H9 (cell line): ENCODE measurements at regions not wholly inside any gene's neighbourhood (a gene's known extent, or its start where the extent isn't known, plus 50 kb on each side); places are given as distances from the start of the nearest gene placed in this dataset.

Experiments used
- DNase-seq: peaks from one replicate; pipeline ENCODE4 v3.0.0-alpha.2; 2017
- H2AFZ ChIP-seq: one replicate; pipeline ENCODE4 v1.6.1; 2013; ENCODE audit warnings: mild to moderate bottlenecking, low read length, control low read depth, moderate library complexity
- H2AK5ac ChIP-seq: 2 replicates; pipeline ENCODE4 v1.6.1; 2013; ENCODE audit warnings: low read length, control low read depth, mixed read lengths; ENCODE audit not compliant: insufficient read length
- H2BK120ac ChIP-seq: one replicate; pipeline ENCODE4 v1.6.1; 2013; ENCODE audit warnings: low read depth, mild to moderate bottlenecking, low read length, control low read depth, inconsistent platforms; ENCODE audit not compliant: poor library complexity, severe bottlenecking
- H2BK12ac ChIP-seq: 2 replicates; pipeline ENCODE4 v1.6.1; 2013; ENCODE audit warnings: low read length, control low read depth, mixed read lengths, low read depth; ENCODE audit not compliant: insufficient read length
- H2BK15ac ChIP-seq: 2 replicates; pipeline ENCODE4 v1.6.1; 2013; ENCODE audit warnings: low read depth, low read length, control low read depth
- H2BK20ac ChIP-seq: one replicate; pipeline ENCODE4 v1.6.1; 2013; ENCODE audit warnings: low read depth, mild to moderate bottlenecking, low read length, control low read depth, inconsistent platforms; ENCODE audit not compliant: poor library complexity, severe bottlenecking
- H2BK5ac ChIP-seq: 2 replicates; pipeline ENCODE4 v1.6.1; 2013; ENCODE audit warnings: low read length, control low read depth, mixed read lengths; ENCODE audit not compliant: insufficient read length
- H3K14ac ChIP-seq: 2 replicates; pipeline ENCODE4 v1.6.1; 2013; ENCODE audit warnings: low read length, control low read depth; ENCODE audit not compliant: insufficient read depth
- H3K18ac ChIP-seq: 2 replicates; pipeline ENCODE4 v1.6.1; 2013; ENCODE audit warnings: low read depth, mild to moderate bottlenecking, mixed read lengths, low read length, control low read depth; ENCODE audit not compliant: insufficient read length
- H3K23ac ChIP-seq: 2 replicates; pipeline ENCODE4 v1.6.1; 2013; ENCODE audit warnings: low read length, control low read depth, mixed read lengths, low read depth; ENCODE audit not compliant: insufficient read length
- H3K23me2 ChIP-seq: 2 replicates; pipeline ENCODE4 v1.6.1; 2013; ENCODE audit warnings: low read depth, mild to moderate bottlenecking, mixed read lengths, low read length, control low read depth; ENCODE audit not compliant: insufficient read length, poor library complexity, severe bottlenecking
- H3K27ac ChIP-seq: 2 replicates; pipeline ENCODE4 v1.5.1; 2013; ENCODE audit warnings: low read length, control low read depth, mixed read lengths, low read depth; ENCODE audit not compliant: insufficient read length
- H3K27me3 ChIP-seq: 2 replicates; pipeline ENCODE4 v1.6.1; 2013; ENCODE audit warnings: low read length, control low read depth, inconsistent platforms; ENCODE audit not compliant: insufficient read depth
- H3K4ac ChIP-seq: 2 replicates; pipeline ENCODE4 v1.6.1; 2013; ENCODE audit warnings: low read depth, mild to moderate bottlenecking, control low read depth, inconsistent platforms, low read length, moderate library complexity
- H3K4me1 ChIP-seq: 2 replicates; pipeline ENCODE4 v1.6.1; 2013; ENCODE audit warnings: low read length, control low read depth, inconsistent platforms; ENCODE audit not compliant: insufficient read depth
- H3K4me2 ChIP-seq: 2 replicates; pipeline ENCODE4 v1.6.1; 2013; ENCODE audit warnings: low read length, control low read depth, mixed read lengths; ENCODE audit not compliant: insufficient read length, insufficient read depth
- H3K56ac ChIP-seq: 2 replicates; pipeline ENCODE4 v1.6.1; 2013; ENCODE audit warnings: low read depth, mild to moderate bottlenecking, mixed read lengths, low read length, control low read depth; ENCODE audit not compliant: insufficient read length
- H3K79me1 ChIP-seq: 2 replicates; pipeline ENCODE4 v1.6.1; 2013; ENCODE audit warnings: low read depth, mild to moderate bottlenecking, moderate library complexity, low read length, control low read depth, inconsistent platforms; ENCODE audit not compliant: insufficient read depth, poor library complexity, severe bottlenecking
- H3K79me2 ChIP-seq: 2 replicates; pipeline ENCODE4 v1.6.1; 2013; ENCODE audit warnings: low read length, control low read depth, inconsistent platforms; ENCODE audit not compliant: insufficient read depth
- H3K9ac ChIP-seq: 2 replicates; pipeline ENCODE4 v1.6.1; 2013; ENCODE audit warnings: low read length, control low read depth, mixed read lengths; ENCODE audit not compliant: insufficient read length; ENCODE audit errors: extremely low read depth
- H3K9me3 ChIP-seq: one replicate; pipeline ENCODE4 v1.6.1; 2013; ENCODE audit warnings: low read depth, low read length, inconsistent platforms; ENCODE audit not compliant: control insufficient read depth
- H3T11ph ChIP-seq: one replicate; pipeline ENCODE4 v1.6.1; 2013; ENCODE audit warnings: mild to moderate bottlenecking, low read length, control low read depth, inconsistent platforms
- H4K20me1 ChIP-seq: one replicate; pipeline ENCODE4 v1.6.1; 2013; ENCODE audit not compliant: control insufficient read depth, insufficient read length, insufficient read depth
- H4K5ac ChIP-seq: 2 replicates; pipeline ENCODE4 v1.6.1; 2013; ENCODE audit warnings: low read depth, mild to moderate bottlenecking, mixed read lengths, low read length, control low read depth; ENCODE audit not compliant: insufficient read length
- H4K8ac ChIP-seq: replicated peaks from 2 replicates; pipeline ENCODE4 v1.6.1; 2013; ENCODE audit warnings: low read length, control low read depth, mixed read lengths, low read depth; ENCODE audit not compliant: insufficient read length
- H4K91ac ChIP-seq: 2 replicates; pipeline ENCODE4 v1.6.1; 2013; ENCODE audit warnings: low read depth, mild to moderate bottlenecking, moderate library complexity, mixed read lengths, low read length, control low read depth; ENCODE audit not compliant: insufficient read length
- H3K27ac Mint-ChIP-seq, 3 experiments: 2 replicates in 2 of 3; 3 replicates in 1 of 3; pipeline ENCODE4 v1.8.0; 2020 to 2021; ENCODE audit warnings: mixed read lengths in 3 of 3, mild to moderate bottlenecking in 1 of 3, moderate library complexity in 1 of 3
- H3K27me3 Mint-ChIP-seq: 2 replicates; pipeline ENCODE4 v1.8.0; 2021; ENCODE audit warnings: low read depth, mild to moderate bottlenecking, moderate library complexity, mixed read lengths
- H3K36me3 Mint-ChIP-seq, 3 experiments: 2 replicates in 2 of 3; 3 replicates in 1 of 3; pipeline ENCODE4 v1.8.0; 2020 to 2021; ENCODE audit warnings: low read depth in 3 of 3, mixed read lengths in 3 of 3; ENCODE audit not compliant: insufficient read depth in 1 of 3
- H3K4me1 Mint-ChIP-seq, 2 experiments: 2 replicates each; pipeline ENCODE4 v1.8.0; 2020; ENCODE audit warnings: mixed read lengths in 2 of 2
- H3K4me3 Mint-ChIP-seq, 2 experiments: 2 replicates in 1 of 2; 3 replicates in 1 of 2; pipeline ENCODE4 v1.8.0; 2020 to 2021; ENCODE audit warnings: mild to moderate bottlenecking in 2 of 2, mixed read lengths in 2 of 2, moderate library complexity in 1 of 2
- H3K9me3 Mint-ChIP-seq, 2 experiments: 2 replicates in 1 of 2; 3 replicates in 1 of 2; pipeline ENCODE4 v1.8.0; 2020; ENCODE audit warnings: mild to moderate bottlenecking in 2 of 2, mixed read lengths in 2 of 2, moderate library complexity in 1 of 2
- WGBS: extraction: QIAGEN DNeasy Blood & Tissue Kit; methylation state at CpG from one replicate; pipeline ENCODE4 v1.1.7; 2013; ENCODE audit warnings: missing lambda C conversion rate, low lambda C conversion rate, mixed read lengths; ENCODE audit not compliant: insufficient read length; ENCODE audit errors: extremely low coverage; 5-methylcytosine and 5-hydroxymethylcytosine counted together
- TF ChIP-seq, protein P1 (sequence below): fragments of 200-600 bp; sonication (generic); conservative IDR thresholded peaks from 3 replicates; pipeline ENCODE4 v1.8.0; 2021; ENCODE audit warnings: antibody characterized with exemption, mild to moderate bottlenecking

DNA sequence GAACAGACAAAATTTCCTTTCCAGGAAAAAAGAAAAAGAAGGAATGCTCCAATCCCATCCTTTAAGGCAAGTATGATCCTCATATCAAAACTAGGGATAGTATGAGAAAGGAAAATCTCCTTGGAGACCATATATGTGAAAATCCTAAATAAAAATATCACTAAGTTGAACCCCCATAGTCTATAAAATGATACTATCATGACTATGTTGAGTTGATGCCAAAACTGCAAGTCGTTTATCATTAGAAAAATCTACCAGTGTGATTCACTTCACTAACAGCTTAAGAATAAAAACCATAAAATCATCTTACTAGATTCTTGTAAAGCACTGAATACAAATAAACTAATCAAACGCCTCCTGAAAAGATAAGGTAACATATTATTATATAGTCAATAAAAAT, 76.6 kb upstream of the STXBP5 start:
- Histone ChIP-seq H2AK5ac (no peak overlapping the region), H3K4ac (no peak overlapping the region), H2BK15ac (no peak overlapping the region), H2BK12ac (no peak overlapping the region), H3K27me3 (no peaks in the 10 kb centered on the region), H2BK20ac (no peak overlapping the region), H4K8ac (no peak overlapping the region), H3K79me1 (no peaks in the 10 kb centered on the region), H4K5ac (no peak overlapping the region), H3K79me2 (no peaks in the 10 kb centered on the region), H3K14ac (no peak overlapping the region), H2BK5ac (no peak overlapping the region), H3K18ac (no peak overlapping the region), H3K4me1 (no peaks in the 10 kb centered on the region), H2BK120ac (no peak overlapping the region), H3K23ac (no peak overlapping the region), H3K56ac (no peak overlapping the region), H2AFZ (no peak overlapping the region), H4K20me1 (no peaks in the 10 kb centered on the region), H3K9me3 (no peaks in the 10 kb centered on the region), H3K9ac (no peak overlapping the region), H3K4me2 (no peak overlapping the region), H3K27ac (no peak overlapping the region), H4K91ac (no peak overlapping the region), H3T11ph (no peak overlapping the region), H3K23me2 (no peaks in the 10 kb centered on the region)
- no peak overlapping the region for H3K4me3 Mint-ChIP-seq
- H3K27ac Mint-ChIP-seq = no peak overlapping the region; a peak in 1 of 7 replicates
- H3K36me3 Mint-ChIP-seq = no peaks in the 10 kb centered on the region
- H3K27me3 Mint-ChIP-seq = no peaks in the 10 kb centered on the region
- no peak for DNase-seq
- TF ChIP-seq, protein P1, sequence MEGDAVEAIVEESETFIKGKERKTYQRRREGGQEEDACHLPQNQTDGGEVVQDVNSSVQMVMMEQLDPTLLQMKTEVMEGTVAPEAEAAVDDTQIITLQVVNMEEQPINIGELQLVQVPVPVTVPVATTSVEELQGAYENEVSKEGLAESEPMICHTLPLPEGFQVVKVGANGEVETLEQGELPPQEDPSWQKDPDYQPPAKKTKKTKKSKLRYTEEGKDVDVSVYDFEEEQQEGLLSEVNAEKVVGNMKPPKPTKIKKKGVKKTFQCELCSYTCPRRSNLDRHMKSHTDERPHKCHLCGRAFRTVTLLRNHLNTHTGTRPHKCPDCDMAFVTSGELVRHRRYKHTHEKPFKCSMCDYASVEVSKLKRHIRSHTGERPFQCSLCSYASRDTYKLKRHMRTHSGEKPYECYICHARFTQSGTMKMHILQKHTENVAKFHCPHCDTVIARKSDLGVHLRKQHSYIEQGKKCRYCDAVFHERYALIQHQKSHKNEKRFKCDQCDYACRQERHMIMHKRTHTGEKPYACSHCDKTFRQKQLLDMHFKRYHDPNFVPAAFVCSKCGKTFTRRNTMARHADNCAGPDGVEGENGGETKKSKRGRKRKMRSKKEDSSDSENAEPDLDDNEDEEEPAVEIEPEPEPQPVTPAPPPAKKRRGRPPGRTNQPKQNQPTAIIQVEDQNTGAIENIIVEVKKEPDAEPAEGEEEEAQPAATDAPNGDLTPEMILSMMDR = no peak
- no peaks in the 10 kb centered on the region for H3K9me3 Mint-ChIP-seq
- WGBS = no CpG with 5 or more reads among the region's 2 CpGs
- peaks cover 11 to 16% of the 10 kb centered on the region in 2 experiments for H3K4me1 Mint-ChIP-seq
